Suppressor macrophage (primary cell): ENCODE measurements at regions not wholly inside any gene's neighbourhood (a gene's known extent, or its start where the extent isn't known, plus 50 kb on each side); places are given as distances from the start of the nearest gene placed in this dataset.
"Not testable (repeated sequence)": the region's sequence is repeated elsewhere in the genome, so short reads cannot be mapped to it uniquely, and the experiment has no call there.

Experiments
- DNase-seq, 4 experiments: peaks; one replicate each; pipeline ENCODE4 v3.0.0-alpha.2; 2020 to 2022

GRCh38 chr18:43819873-43820272 is 542.6 kb upstream of the SYT4 start:
- no peak for DNase-seq

GRCh38 chr18:43825768-43826167 is 548.5 kb upstream of the SYT4 start:
- DNase-seq = no peak

- no peak for DNase-seq
Measured at GRCh38 chr18:43826215-43826614, 548.9 kb upstream of the SYT4 start.

GRCh38 chr18:43827311-43827710 is 550.0 kb upstream of the SYT4 start:
- no peak for DNase-seq

GRCh38 chr18:43830303-43830702 is 553.0 kb upstream of the SYT4 start:
- DNase-seq = no peak

DNA sequence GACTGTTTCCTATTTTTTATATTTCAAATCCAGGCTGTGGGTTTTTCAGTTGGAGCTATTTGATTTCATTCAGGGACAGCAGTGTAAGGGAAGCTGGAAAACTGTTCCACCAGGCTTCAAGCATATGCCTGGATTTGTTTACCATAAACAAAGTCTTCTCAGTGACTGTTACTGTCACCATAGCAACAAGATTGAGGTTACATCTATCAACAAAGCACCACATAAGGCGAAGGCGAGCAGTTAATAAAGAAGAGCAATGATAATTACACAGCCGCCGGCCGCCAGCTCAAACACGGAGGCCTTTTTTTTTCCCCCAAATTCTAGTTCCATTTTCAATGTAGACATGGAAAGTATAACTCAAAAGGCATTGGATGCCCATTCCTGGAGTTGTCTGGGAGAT is 553.7 kb upstream of the SYT4 start:
- no peak for DNase-seq

DNA sequence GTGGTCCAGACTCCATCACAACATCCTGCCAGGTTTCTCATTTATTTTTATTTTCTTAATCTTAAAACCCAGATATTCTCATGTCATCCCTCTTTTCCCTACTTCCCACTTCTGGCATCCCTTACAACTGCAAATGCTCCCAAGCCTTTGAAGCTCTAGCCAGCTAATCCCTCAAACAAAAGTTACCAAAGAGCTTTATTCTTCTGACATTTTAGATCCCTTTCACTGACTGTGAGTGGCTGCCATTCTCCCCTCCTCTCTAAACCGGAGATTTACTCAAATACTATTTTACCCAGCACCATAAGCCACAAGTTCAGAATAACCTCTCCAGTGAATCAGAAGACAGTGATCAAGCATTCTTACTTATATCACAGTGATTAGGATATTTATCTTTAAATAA is 569.0 kb upstream of the SYT4 start:
- no peak for DNase-seq

DNA sequence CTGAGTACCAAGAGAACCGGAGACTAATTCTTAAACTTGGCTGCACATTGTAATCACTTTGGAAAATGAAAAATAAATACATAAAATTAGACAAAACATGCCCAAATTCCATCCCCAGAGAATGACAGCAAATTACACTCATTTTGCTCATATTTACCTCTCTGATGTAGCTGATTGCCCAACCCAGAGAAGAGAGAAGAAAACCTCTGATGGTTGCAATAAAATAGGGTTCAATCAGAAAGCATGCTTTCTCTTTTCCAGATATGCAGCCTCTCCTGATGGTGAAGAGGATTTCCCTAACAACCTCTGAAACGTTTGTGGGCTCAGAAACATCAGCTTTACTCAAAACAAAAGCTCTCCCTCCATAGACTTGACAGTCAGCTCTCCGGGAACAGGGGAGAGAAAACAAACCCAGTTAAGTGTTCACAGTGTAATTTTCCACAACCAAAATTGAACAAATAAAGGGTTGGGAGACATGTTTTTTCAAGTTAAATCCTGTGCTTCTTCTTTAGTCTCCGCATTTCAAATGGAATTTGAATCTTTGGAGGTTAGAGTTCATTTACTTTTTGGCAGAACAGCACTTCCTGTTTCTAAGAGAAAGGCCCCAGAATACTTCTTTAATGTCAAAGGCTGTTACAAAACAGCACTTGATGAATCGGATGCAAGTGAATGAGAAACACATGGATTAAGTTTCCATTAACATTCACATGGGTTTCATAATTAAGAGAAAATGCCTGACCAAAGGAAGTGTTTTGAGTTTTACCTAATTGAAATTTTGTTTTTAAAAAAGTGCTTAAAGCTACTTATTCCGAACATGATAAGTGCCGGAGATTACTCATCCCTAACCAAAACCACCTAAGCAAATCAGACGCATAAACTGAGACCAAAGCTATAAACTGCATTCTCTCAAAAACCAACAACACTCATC is 570.1 kb upstream of the SYT4 start:
- no peak for DNase-seq

DNA sequence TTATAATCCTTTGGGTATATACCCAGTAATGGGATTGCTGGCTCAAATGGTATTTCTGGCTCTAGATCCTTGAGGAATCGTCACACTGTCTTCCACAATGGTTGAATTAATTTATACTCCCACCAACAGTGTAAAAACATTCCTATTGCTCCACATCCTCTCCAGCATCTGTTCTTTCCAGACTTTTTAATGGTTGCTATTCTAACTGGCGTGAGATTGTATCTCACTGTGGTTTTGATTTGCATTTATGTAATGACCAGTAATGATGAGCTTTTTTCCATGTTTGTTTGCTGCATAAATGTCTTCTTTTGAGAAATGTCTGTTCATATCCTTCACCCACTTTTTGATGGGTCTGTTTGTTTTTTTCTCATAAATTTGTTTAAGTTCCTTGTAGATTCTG is 572.5 kb upstream of the SYT4 start:
- DNase-seq = not testable (repeated sequence)

- no peak for DNase-seq
Measured at GRCh38 chr18:43855376-43855775, 578.1 kb upstream of the SYT4 start.

GRCh38 chr18:43863180-43863579 is 585.9 kb upstream of the SYT4 start:
- DNase-seq = no peak

GRCh38 chr18:43866696-43867095 is 589.4 kb upstream of the SYT4 start:
- no peak for DNase-seq

GRCh38 chr18:43868497-43868995 is 591.3 kb upstream of the SYT4 start:
- DNase-seq = no peak

DNA sequence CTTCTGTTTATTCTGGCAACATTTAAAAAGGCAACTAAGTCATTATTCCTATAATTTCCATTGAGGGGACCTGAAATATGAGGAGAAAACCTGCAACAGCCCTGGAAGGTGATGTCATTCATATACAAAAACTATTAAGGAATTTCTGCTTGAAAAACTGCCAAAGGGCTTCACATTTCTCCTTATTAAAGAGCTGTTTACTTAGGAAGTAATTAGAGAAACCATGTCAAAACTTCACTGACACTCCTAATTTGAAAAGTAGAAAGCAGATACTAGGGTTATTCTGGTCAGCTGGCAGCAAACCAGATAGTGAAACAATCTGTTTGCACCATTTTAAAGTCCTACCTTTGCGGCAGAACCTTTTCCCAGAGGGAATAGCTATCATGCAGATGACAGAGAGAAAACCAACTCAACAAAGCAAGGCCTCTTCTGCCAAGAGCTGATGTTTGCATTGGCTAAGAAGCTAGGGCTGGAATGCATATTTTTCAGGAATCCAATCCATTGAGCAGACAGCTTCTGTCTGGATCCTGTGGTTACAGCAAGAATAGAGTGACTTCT is 592.2 kb upstream of the SYT4 start:
- no peak for DNase-seq

GRCh38 chr18:43870626-43871025 is 593.3 kb upstream of the SYT4 start:
- no peak for DNase-seq

- no peak for DNase-seq
Measured at GRCh38 chr18:43875511-43875910, 598.2 kb upstream of the SYT4 start.

DNA sequence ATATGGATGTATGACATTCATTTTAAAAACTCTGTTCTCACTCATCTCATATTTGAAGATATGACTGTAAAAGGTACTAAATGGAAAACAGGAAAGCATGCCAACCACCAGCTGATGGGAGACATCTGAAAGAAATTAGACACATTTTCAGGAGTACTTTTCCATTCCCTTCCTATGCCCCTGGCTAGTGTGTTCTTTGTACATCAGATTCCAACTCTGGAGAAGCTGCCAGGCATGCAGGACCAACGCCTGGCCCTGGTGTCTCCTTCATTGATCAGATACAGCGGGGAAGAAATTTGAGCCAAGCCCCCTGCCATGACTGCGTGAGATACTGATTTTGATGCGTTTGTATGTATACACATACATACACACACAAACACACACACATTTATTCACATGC is 599.0 kb upstream of the SYT4 start:
- no peak for DNase-seq

GRCh38 chr18:43876748-43877147 is 599.5 kb upstream of the SYT4 start:
- DNase-seq = no peak

- DNase-seq = no peak
Measured at GRCh38 chr18:43877616-43878321, 600.5 kb upstream of the SYT4 start.

DNA sequence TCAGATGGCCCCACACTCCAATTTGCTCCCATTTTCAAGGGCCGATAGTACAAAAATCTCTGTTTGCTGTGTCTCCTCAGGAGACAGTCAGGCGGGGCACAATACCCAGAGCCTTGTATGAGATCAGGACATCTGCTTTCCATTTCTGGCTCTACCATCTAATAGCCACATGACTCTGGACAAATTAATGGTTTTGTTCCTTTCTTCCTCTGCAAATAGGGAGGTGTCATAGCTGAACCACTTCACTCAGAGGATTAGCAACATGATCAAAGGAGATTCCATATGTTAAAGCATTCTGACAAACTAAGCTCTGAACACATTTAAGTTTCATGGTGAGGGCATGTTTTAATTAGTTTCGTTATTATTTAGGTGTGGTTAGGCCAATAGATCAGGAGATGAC is 602.1 kb upstream of the SYT4 start:
- no peak for DNase-seq

- no peak for DNase-seq
Measured at GRCh38 chr18:43882358-43883055, 605.2 kb upstream of the SYT4 start.

- no peak for DNase-seq
Measured at GRCh38 chr18:43883886-43884285, 606.6 kb upstream of the SYT4 start.

GRCh38 chr18:43886341-43886740 is 609.1 kb upstream of the SYT4 start:
- DNase-seq = no peak
